ENCODE measurements at regions not wholly inside any gene's neighbourhood (a gene's known extent, or its start where the extent isn't known, plus 50 kb on each side); places are given as distances from the start of the nearest gene placed in this dataset.
A peak's percentile ranks its signal among the peaks of the same experiment; 100 is the strongest.

DNA sequence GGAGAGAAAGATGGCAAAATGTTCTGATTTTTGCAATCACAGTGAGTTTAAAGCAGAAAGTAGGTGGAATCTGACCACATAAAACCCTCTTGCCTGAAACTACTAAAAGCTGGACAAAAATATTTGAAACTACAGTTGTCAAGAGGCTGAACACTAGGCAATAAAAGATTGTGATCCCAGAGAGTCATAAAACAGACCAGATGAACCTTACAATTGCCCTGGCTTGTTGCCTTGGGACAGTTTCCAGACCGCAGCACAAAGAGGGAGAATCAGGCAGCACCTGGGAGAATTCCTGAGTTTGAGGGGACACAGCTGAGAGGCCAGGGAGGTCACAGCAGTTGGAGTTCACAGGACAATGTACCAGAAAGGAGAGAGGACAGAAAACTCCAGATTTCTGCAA, 107.3 kb upstream of the NANOS1 start:
- POLR2A ChIA-PET: no interaction called here
- H3K27ac ChIP-seq (ENCODE audit: extremely low read depth, low read depth, low read length): no peak overlapping the region
- CTCF ChIA-PET: no interaction called here
- no peaks in the 10 kb centered on the region for H3K9me3 ChIP-seq (ENCODE audit: control insufficient read depth, insufficient read depth, low read depth, low read length)
- TF ChIP-seq, protein P1, sequence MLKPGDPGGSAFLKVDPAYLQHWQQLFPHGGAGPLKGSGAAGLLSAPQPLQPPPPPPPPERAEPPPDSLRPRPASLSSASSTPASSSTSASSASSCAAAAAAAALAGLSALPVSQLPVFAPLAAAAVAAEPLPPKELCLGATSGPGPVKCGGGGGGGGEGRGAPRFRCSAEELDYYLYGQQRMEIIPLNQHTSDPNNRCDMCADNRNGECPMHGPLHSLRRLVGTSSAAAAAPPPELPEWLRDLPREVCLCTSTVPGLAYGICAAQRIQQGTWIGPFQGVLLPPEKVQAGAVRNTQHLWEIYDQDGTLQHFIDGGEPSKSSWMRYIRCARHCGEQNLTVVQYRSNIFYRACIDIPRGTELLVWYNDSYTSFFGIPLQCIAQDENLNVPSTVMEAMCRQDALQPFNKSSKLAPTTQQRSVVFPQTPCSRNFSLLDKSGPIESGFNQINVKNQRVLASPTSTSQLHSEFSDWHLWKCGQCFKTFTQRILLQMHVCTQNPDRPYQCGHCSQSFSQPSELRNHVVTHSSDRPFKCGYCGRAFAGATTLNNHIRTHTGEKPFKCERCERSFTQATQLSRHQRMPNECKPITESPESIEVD (tag by site-specific recombination; IDR thresholded peaks at IDR 0.05): peak; percentile 54; the same call in 1 of the 2 replicates
- TF ChIP-seq, protein P2, sequence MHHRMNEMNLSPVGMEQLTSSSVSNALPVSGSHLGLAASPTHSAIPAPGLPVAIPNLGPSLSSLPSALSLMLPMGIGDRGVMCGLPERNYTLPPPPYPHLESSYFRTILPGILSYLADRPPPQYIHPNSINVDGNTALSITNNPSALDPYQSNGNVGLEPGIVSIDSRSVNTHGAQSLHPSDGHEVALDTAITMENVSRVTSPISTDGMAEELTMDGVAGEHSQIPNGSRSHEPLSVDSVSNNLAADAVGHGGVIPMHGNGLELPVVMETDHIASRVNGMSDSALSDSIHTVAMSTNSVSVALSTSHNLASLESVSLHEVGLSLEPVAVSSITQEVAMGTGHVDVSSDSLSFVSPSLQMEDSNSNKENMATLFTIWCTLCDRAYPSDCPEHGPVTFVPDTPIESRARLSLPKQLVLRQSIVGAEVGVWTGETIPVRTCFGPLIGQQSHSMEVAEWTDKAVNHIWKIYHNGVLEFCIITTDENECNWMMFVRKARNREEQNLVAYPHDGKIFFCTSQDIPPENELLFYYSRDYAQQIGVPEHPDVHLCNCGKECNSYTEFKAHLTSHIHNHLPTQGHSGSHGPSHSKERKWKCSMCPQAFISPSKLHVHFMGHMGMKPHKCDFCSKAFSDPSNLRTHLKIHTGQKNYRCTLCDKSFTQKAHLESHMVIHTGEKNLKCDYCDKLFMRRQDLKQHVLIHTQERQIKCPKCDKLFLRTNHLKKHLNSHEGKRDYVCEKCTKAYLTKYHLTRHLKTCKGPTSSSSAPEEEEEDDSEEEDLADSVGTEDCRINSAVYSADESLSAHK (tag by site-specific recombination; IDR thresholded peaks at IDR 0.05): peak; percentile 92
- TF ChIP-seq ZFP41 (tag by site-specific recombination; IDR thresholded peaks at IDR 0.05; ENCODE audit: borderline replicate concordance): no peak
- peak; percentile 45; the same call in 1 of the 2 replicates for TF ChIP-seq GLIS1 (tag by site-specific recombination; IDR thresholded peaks at IDR 0.05)
- TF ChIP-seq ZXDB (tag by site-specific recombination; IDR thresholded peaks at IDR 0.05): no peak
- TF ChIP-seq IKZF3 (tag by site-specific recombination; IDR thresholded peaks at IDR 0.05): no peak
- no peaks in the 10 kb centered on the region for H3K36me3 ChIP-seq (ENCODE audit: control insufficient read depth in 2 of 2, insufficient read depth in 1 of 2, low read length in 2 of 2)
- H3K4me3 ChIP-seq (ENCODE audit: low read depth, low read length): no peak overlapping the region
- no peaks in the 10 kb centered on the region for H3K4me1 ChIP-seq (ENCODE audit: control insufficient read depth, insufficient read depth, low read length)

- H3K4me1 ChIP-seq (ENCODE audit: control insufficient read depth, insufficient read depth, low read length): no peaks in the 10 kb centered on the region
- ChIA-PET POLR2A (no interaction called here), CTCF (no interaction called here)
- TF ChIP-seq ATF2 (tag by site-specific recombination; IDR thresholded peaks at IDR 0.05; ENCODE audit: low read depth) (peak; percentile 57), ZXDB (tag by site-specific recombination; IDR thresholded peaks at IDR 0.05) (no peak)
- no peaks in the 10 kb centered on the region for H3K36me3 ChIP-seq (ENCODE audit: control insufficient read depth in 2 of 2, insufficient read depth in 1 of 2, low read length in 2 of 2)
- no peak overlapping the region for H3K4me3 ChIP-seq (ENCODE audit: low read depth, low read length)
- H3K9me3 ChIP-seq (ENCODE audit: control insufficient read depth, insufficient read depth, low read depth, low read length): no peaks in the 10 kb centered on the region
- no peak overlapping the region for H3K27ac ChIP-seq (ENCODE audit: extremely low read depth, low read depth, low read length)
Observed at GRCh38 chr10:118922972-118923371, 106.5 kb upstream of the NANOS1 start.

- ChIA-PET POLR2A (no interaction called here), CTCF (no interaction called here)
- Histone ChIP-seq H3K4me1 (ENCODE audit: control insufficient read depth, insufficient read depth, low read length) (no peaks in the 10 kb centered on the region), H3K9me3 (ENCODE audit: control insufficient read depth, insufficient read depth, low read depth, low read length) (no peaks in the 10 kb centered on the region), H3K27ac (ENCODE audit: extremely low read depth, low read depth, low read length) (no peak overlapping the region), H3K36me3 (ENCODE audit: control insufficient read depth in 2 of 2, insufficient read depth in 1 of 2, low read length in 2 of 2) (no peaks in the 10 kb centered on the region), H3K4me3 (ENCODE audit: low read depth, low read length) (no peak overlapping the region)
- TF ChIP-seq SCRT2 (tag by site-specific recombination; IDR thresholded peaks at IDR 0.05): peak; percentile 30; the same call in 1 of the 2 replicates
- no peak for TF ChIP-seq ZBTB17 (tag by site-specific recombination; IDR thresholded peaks at IDR 0.05)
- TF ChIP-seq MZF1 (tag by site-specific recombination; IDR thresholded peaks at IDR 0.05; ENCODE audit: borderline replicate concordance): no peak
- no peak for TF ChIP-seq PATZ1 (tag by site-specific recombination; IDR thresholded peaks at IDR 0.05)
- no peak for TF ChIP-seq ZNF837 (tag by site-specific recombination; IDR thresholded peaks at IDR 0.05)
Observed at GRCh38 chr10:118924493-118924892, 105.0 kb upstream of the NANOS1 start.
